K562 (cell line): ENCODE measurements at regions not wholly inside any gene's neighbourhood (a gene's known extent, or its start where the extent isn't known, plus 50 kb on each side); places are given as distances from the start of the nearest gene placed in this dataset.

Source experiments
- ATAC-seq: fragments of 200-7000 bp; cut with Tn5 transposase; 3 replicates; pipeline ENCODE4 v1.9.1; 2020; ENCODE audit warnings: moderate library complexity
- BruUV-seq: library from RNA; stranded (reverse); fragments of 400-500 nt; replicated peaks from 2 replicates; lab custom pipeline; 2021; lab: Mats Ljungman, UMichigan
- CTCF ChIA-PET: fragments of 300-600 bp; formaldehyde crosslinking; extraction: SDS; loops from one replicate; lab custom pipeline; 2021; ENCODE audit warnings: low intra/inter-chr PET ratio; lab: Yijun Ruan, JAX
- POLR2A ChIA-PET: fragments of 300-600, 350-650 bp; sonication (Branson Sonifier 250); formaldehyde crosslinking; extraction: SDS; loops from one replicate; lab custom pipeline; 2021; ENCODE audit warnings: antibody characterized with exemption, inconsistent platforms; lab: Yijun Ruan, JAX
- DNase-seq, 4 experiments: peaks; one replicate each; pipeline versions ENCODE4 v3.0.0 to v3.0.0-alpha.2; 2011 to 2018; ENCODE audit warnings: low spot score in 3 of 4, mixed read lengths in 3 of 4; ENCODE audit errors: extremely low read depth in 1 of 4
- FAIRE-seq: peaks from 2 replicates; lab custom pipeline; 2011; peaks lifted over from hg19 to GRCh38; lab: Jason Lieb, UNC
- H2AFZ ChIP-seq: 2 replicates; pipeline ENCODE4 v1.6.0; 2011; ENCODE audit warnings: low read depth, low read length, control low read depth, inconsistent platforms
- H3K27ac ChIP-seq: fragments of 200-600 bp; 3 replicates; pipeline ENCODE4 v1.8.0; 2011; ENCODE audit warnings: low read depth, mild to moderate bottlenecking, control low read depth, inconsistent platforms, low read length, moderate library complexity, mixed read lengths; ENCODE audit errors: extremely low read depth
- H3K27me3 ChIP-seq, 2 experiments: fragments of 300-600 bp in 1 of 2; 2 replicates in 1 of 2; 3 replicates in 1 of 2; pipeline versions ENCODE4 v1.6.0 to v1.8.0; 2011; ENCODE audit warnings: inconsistent platforms in 2 of 2, low read length in 2 of 2, mild to moderate bottlenecking in 1 of 2, mixed read lengths in 1 of 2, moderate library complexity in 1 of 2; ENCODE audit not compliant: control insufficient read depth in 2 of 2, insufficient read depth in 2 of 2
- H3K36me3 ChIP-seq: fragments of 300-600 bp; 3 replicates; pipeline ENCODE4 v1.8.0; 2011; ENCODE audit warnings: mild to moderate bottlenecking, low read length, inconsistent platforms; ENCODE audit not compliant: control insufficient read depth, insufficient read depth
- H3K4me1 ChIP-seq, 2 experiments: fragments of 200-600 bp in 1 of 2; replicated peaks in 1 of 2; 2 replicates in 1 of 2; 3 replicates in 1 of 2; pipeline versions ENCODE4 v1.5.1 to v1.8.0; 2011; ENCODE audit warnings: inconsistent platforms in 2 of 2, low read length in 2 of 2, mild to moderate bottlenecking in 1 of 2, mixed read lengths in 1 of 2, moderate library complexity in 1 of 2; ENCODE audit not compliant: control insufficient read depth in 2 of 2, insufficient read depth in 2 of 2
- H3K4me2 ChIP-seq: 2 replicates; pipeline ENCODE4 v1.6.1; 2011; ENCODE audit warnings: low read length, control low read depth, inconsistent platforms, mixed read lengths; ENCODE audit not compliant: insufficient read depth
- H3K4me3 ChIP-seq: fragments of 200-600 bp; sonication (generic), shearing (Covaris generic); 2 replicates; pipeline ENCODE4 v1.5.1; 2016; ENCODE audit warnings: control low read depth, inconsistent platforms
- H3K79me2 ChIP-seq: fragments of 200-600 bp; 3 replicates; pipeline ENCODE4 v1.8.0; 2011; ENCODE audit warnings: low read length, inconsistent platforms; ENCODE audit not compliant: control insufficient read depth, insufficient read depth
- H3K9ac ChIP-seq, 2 experiments: 2 replicates each; pipeline versions ENCODE4 v1.6.0 to v1.6.1; 2011; ENCODE audit warnings: low read depth in 2 of 2, low read length in 2 of 2, control low read depth in 1 of 2, inconsistent platforms in 1 of 2, mild to moderate bottlenecking in 1 of 2, mixed read lengths in 1 of 2; ENCODE audit not compliant: insufficient read depth in 1 of 2
- H3K9me1 ChIP-seq: one replicate; pipeline ENCODE4 v1.6.0; 2011; ENCODE audit warnings: inconsistent platforms, mild to moderate bottlenecking, low read length, moderate library complexity; ENCODE audit not compliant: control insufficient read depth, insufficient read depth
- H3K9me3 ChIP-seq: replicated peaks from 2 replicates; pipeline ENCODE4 v1.5.1; 2011; ENCODE audit warnings: low read depth, low read length, inconsistent platforms; ENCODE audit not compliant: control insufficient read depth, insufficient read depth
- H4K20me1 ChIP-seq: replicated peaks from 2 replicates; pipeline ENCODE4 v1.6.1; 2011; ENCODE audit warnings: low read length, inconsistent platforms, mixed read lengths; ENCODE audit not compliant: control insufficient read depth, insufficient read depth
- ARID1B ChIP-seq: fragments of 450-650 bp; IDR thresholded peaks from 2 replicates; pipeline ENCODE4 v1.6.1; 2016; ENCODE audit warnings: antibody characterized with exemption, mild to moderate bottlenecking, inconsistent platforms
- BHLHE40 ChIP-seq: IDR thresholded peaks from 2 replicates; pipeline ENCODE4 v1.6.1; 2011; ENCODE audit warnings: low read length, improper control_type of control experiment
- CBX1 ChIP-seq: sonication (generic); IDR thresholded peaks from 2 replicates; pipeline ENCODE4 v1.6.1; 2016; ENCODE audit warnings: antibody characterized with exemption, low read depth, mild to moderate bottlenecking
- FOXJ2 ChIP-seq: fragments of 200-800 bp; sonication (Bioruptor generic); IDR thresholded peaks from 2 replicates; pipeline ENCODE4 v1.6.1; 2016; ENCODE audit warnings: missing genetic modification characterization, missing compliant biosample characterization
- HMGN3 ChIP-seq: IDR thresholded peaks from 2 replicates; pipeline ENCODE4 v1.6.1; 2011; ENCODE audit warnings: borderline replicate concordance, low read depth, mild to moderate bottlenecking, mixed read lengths, low read length; ENCODE audit not compliant: insufficient read length; ENCODE audit errors: extremely low read depth
- L3MBTL2 ChIP-seq: fragments of 450-650 bp; IDR thresholded peaks from 2 replicates; pipeline ENCODE4 v1.6.1; 2016; ENCODE audit warnings: mild to moderate bottlenecking, moderate library complexity
- NCOA1 ChIP-seq: fragments of 450-650 bp; IDR thresholded peaks from 2 replicates; pipeline ENCODE4 v1.6.1; 2016; ENCODE audit warnings: low read depth
- SIN3A ChIP-seq, 2 experiments: fragments of 150-350 bp in 1 of 2; IDR thresholded peaks; 2 replicates each; pipeline ENCODE4 v1.6.1; 2011 to 2016; ENCODE audit warnings: borderline replicate concordance in 2 of 2, low read depth in 2 of 2, low read length in 2 of 2, mild to moderate bottlenecking in 2 of 2, moderate library complexity in 2 of 2; ENCODE audit not compliant: control insufficient read depth in 1 of 2
- SP1 ChIP-seq: sonication (generic); formaldehyde crosslinking; IDR thresholded peaks from 2 replicates; pipeline ENCODE4 v1.8.1; 2022; ENCODE audit warnings: mild to moderate bottlenecking, missing genetic modification reagents
- TAL1 ChIP-seq: fragments of 450-650 bp; IDR thresholded peaks from 2 replicates; pipeline ENCODE4 v1.6.1; 2016; ENCODE audit warnings: mild to moderate bottlenecking
- TCFL5 ChIP-seq: fragments of 250-450 bp; sonication (Bioruptor Pico); conservative IDR thresholded peaks from 2 replicates; pipeline ENCODE4 v1.6.1; 2021; ENCODE audit warnings: mild to moderate bottlenecking, moderate library complexity, matching md5 sums
- ZNF445 ChIP-seq: fragments of 250-450 bp; sonication (Bioruptor Pico); IDR thresholded peaks from 2 replicates; pipeline ENCODE4 v1.4.0; 2020; ENCODE audit warnings: low read depth, mild to moderate bottlenecking, moderate library complexity
- ZNF584 ChIP-seq: fragments of 200-800 bp; sonication (Bioruptor generic); IDR thresholded peaks from 2 replicates; pipeline ENCODE4 v1.6.1; 2016; ENCODE audit warnings: low read depth, mild to moderate bottlenecking, missing genetic modification characterization, missing compliant biosample characterization
- ZNF780A ChIP-seq: fragments of 250-450 bp; sonication (Bioruptor Pico); IDR thresholded peaks from 2 replicates; pipeline ENCODE4 v1.5.0; 2021; ENCODE audit warnings: mild to moderate bottlenecking
- WGBS: fragments of 100-300 bp; shearing (Covaris generic); methylation state at CpG from one replicate; pipeline ENCODE4 v1.1.6; 2016; ENCODE audit warnings: low coverage, mixed read lengths; ENCODE audit not compliant: insufficient coverage; ENCODE audit errors: missing lambda C conversion rate; 5-methylcytosine and 5-hydroxymethylcytosine counted together
- in situ Hi-C: fragments of 300-500 bp; cut with MboI; formaldehyde crosslinking; loops from 4 replicates; pipeline ENCODE4 v1.15.0; 2018; ENCODE audit warnings: inconsistent platforms, mixed read lengths
- intact Hi-C: fragments of 100-400 bp; cut with micrococcal nuclease; formaldehyde crosslinking; loops from 2 replicates; pipeline ENCODE4 v1.14.2; 2022
- TF ChIP-seq, protein P1 (sequence below): sonication (generic); formaldehyde crosslinking; IDR thresholded peaks from 2 replicates; pipeline ENCODE4 v1.8.0; 2022; ENCODE audit warnings: missing genetic modification reagents, mild to moderate bottlenecking, moderate library complexity, borderline replicate concordance
- TF ChIP-seq, protein P2 (sequence below), 2 experiments: fragments of 450-650 bp; formaldehyde crosslinking in 1 of 2; IDR thresholded peaks; 2 replicates each; pipeline versions ENCODE4 v1.4.0 to v1.6.1; 2014 to 2020; ENCODE audit warnings: mild to moderate bottlenecking in 2 of 2, borderline replicate concordance in 1 of 2, low read depth in 1 of 2

DNA sequence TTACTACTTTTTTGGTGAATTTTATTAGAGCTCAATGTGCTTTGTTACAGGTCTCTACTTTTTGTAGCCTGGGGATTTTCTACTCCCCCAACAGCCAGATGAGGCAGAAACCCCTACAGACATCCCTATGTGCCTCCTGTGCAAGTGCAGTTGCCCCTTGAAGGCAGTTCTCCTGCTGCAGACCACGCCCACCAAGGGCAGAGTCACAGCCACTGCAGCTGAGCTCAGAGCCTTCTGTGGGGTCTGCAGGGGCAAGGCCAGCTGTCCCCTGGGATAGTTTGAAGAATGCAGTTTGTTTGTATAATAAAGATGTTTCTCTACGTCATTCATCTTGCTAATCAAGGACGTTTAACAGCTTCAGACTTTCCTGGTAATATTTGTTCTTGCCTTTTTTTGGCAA, 76.8 kb downstream of the NPAP1 start:
- intact Hi-C loops (no loop called here), in situ Hi-C loops (no loop called here)
- Histone ChIP-seq H3K4me3 (no peak overlapping the region), H3K79me2 (no peaks in the 10 kb centered on the region), H3K27ac (no peak overlapping the region), H3K9ac (no peak overlapping the region), H4K20me1 (no peaks in the 10 kb centered on the region), H3K9me3 (no peaks in the 10 kb centered on the region), H3K27me3 (no peaks in the 10 kb centered on the region), H3K4me2 (no peak overlapping the region), H3K4me1 (no peaks in the 10 kb centered on the region), H3K9me1 (no peaks in the 10 kb centered on the region), H2AFZ (no peak overlapping the region), H3K36me3 (no peaks in the 10 kb centered on the region)
- ChIA-PET POLR2A (no interaction called here), CTCF (no interaction called here)
- no TSS peak for BruUV-seq
- FAIRE-seq (no peak), ATAC-seq (no peak), DNase-seq (no peak)
- 0% methylated on average over 2 of the region's 3 CpGs for WGBS
- TF ChIP-seq FOXJ2 (no peak), SP1 (CRISPR knock-in tag) (no peak), NCOA1 (no peak), ZNF780A (CRISPR knock-in tag) (no peak), TAL1 (no peak), L3MBTL2 (no peak), SIN3A (IDR thresholded peaks at IDR 0.05; ENCODE audit: borderline replicate concordance in 2 of 2, control insufficient read depth in 1 of 2, low read depth in 2 of 2, low read length in 2 of 2) (no peak), HMGN3 (no peak), ZNF445 (CRISPR knock-in tag) (no peak), ARID1B (no peak), TCFL5 (no peak), ZNF584 (no peak), CBX1 (no peak), BHLHE40 (no peak)
- TF ChIP-seq, protein P1, sequence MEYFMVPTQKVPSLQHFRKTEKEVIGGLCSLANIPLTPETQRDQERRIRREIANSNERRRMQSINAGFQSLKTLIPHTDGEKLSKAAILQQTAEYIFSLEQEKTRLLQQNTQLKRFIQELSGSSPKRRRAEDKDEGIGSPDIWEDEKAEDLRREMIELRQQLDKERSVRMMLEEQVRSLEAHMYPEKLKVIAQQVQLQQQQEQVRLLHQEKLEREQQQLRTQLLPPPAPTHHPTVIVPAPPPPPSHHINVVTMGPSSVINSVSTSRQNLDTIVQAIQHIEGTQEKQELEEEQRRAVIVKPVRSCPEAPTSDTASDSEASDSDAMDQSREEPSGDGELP, result no peak
- TF ChIP-seq, protein P2, sequence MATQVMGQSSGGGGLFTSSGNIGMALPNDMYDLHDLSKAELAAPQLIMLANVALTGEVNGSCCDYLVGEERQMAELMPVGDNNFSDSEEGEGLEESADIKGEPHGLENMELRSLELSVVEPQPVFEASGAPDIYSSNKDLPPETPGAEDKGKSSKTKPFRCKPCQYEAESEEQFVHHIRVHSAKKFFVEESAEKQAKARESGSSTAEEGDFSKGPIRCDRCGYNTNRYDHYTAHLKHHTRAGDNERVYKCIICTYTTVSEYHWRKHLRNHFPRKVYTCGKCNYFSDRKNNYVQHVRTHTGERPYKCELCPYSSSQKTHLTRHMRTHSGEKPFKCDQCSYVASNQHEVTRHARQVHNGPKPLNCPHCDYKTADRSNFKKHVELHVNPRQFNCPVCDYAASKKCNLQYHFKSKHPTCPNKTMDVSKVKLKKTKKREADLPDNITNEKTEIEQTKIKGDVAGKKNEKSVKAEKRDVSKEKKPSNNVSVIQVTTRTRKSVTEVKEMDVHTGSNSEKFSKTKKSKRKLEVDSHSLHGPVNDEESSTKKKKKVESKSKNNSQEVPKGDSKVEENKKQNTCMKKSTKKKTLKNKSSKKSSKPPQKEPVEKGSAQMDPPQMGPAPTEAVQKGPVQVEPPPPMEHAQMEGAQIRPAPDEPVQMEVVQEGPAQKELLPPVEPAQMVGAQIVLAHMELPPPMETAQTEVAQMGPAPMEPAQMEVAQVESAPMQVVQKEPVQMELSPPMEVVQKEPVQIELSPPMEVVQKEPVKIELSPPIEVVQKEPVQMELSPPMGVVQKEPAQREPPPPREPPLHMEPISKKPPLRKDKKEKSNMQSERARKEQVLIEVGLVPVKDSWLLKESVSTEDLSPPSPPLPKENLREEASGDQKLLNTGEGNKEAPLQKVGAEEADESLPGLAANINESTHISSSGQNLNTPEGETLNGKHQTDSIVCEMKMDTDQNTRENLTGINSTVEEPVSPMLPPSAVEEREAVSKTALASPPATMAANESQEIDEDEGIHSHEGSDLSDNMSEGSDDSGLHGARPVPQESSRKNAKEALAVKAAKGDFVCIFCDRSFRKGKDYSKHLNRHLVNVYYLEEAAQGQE (IDR thresholded peaks at IDR 0.05; ENCODE audit: borderline replicate concordance), result no peak
- TF ChIP-seq, protein P2 (CRISPR knock-in tag; IDR thresholded peaks at IDR 0.05; ENCODE audit: low read depth), result no peak
